Nephron (organoid): ENCODE measurements at regions not wholly inside any gene's neighbourhood (a gene's known extent, or its start where the extent isn't known, plus 50 kb on each side); places are given as distances from the start of the nearest gene placed in this dataset.

Experiments used
- H3K27ac Mint-ChIP-seq, 3 experiments: 2 replicates each; pipeline ENCODE4 v1.8.0; 2020; ENCODE audit warnings: mixed read lengths in 3 of 3, mild to moderate bottlenecking in 2 of 3, moderate library complexity in 1 of 3
- H3K27me3 Mint-ChIP-seq: 2 replicates; pipeline ENCODE4 v1.8.0; 2021; ENCODE audit warnings: low read depth, mild to moderate bottlenecking, moderate library complexity, mixed read lengths
- H3K36me3 Mint-ChIP-seq: 2 replicates; pipeline ENCODE4 v1.8.0; 2020; ENCODE audit warnings: low read depth, mixed read lengths
- H3K4me1 Mint-ChIP-seq: 2 replicates; pipeline ENCODE4 v1.8.0; 2020; ENCODE audit warnings: mixed read lengths
- H3K4me3 Mint-ChIP-seq, 3 experiments: 2 replicates each; pipeline ENCODE4 v1.8.0; 2020; ENCODE audit warnings: mild to moderate bottlenecking in 3 of 3, mixed read lengths in 3 of 3, moderate library complexity in 2 of 3
- H3K9me3 Mint-ChIP-seq: 2 replicates; pipeline ENCODE4 v1.8.0; 2020; ENCODE audit warnings: mixed read lengths
- TF ChIP-seq, protein P1 (sequence below), 3 experiments: fragments of 200-600 bp; sonication (generic); IDR thresholded peaks; one replicate each; pipeline ENCODE4 v1.5.0; 2021; ENCODE audit warnings: antibody characterized with exemption in 3 of 3; ENCODE audit not compliant: unreplicated experiment in 3 of 3

DNA sequence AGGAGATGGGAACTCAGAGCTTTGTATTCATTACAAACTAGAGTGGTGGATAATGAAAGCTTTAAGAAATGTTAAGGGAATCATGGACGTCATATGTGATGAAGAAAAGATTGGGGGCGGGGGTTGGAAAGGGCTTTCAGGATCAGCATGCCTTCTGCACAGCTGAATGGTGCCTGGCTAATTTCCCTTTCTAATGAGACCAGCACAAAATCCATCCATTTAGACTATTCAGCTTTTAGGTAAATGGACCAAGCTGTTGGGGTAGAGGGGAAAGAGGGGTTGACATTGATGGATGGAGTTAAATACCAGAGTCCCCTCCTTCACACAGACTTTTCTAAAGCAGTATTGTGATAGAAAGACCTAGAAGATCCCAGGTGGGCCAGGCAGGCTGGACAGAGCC lies 737.9 kb upstream of the WWC1 start:
- Mint-ChIP-seq H3K4me1 (peaks cover 14% of the 10 kb centered on the region), H3K36me3 (no peaks in the 10 kb centered on the region), H3K27me3 (peaks cover 9% of the 10 kb centered on the region), H3K9me3 (no peaks in the 10 kb centered on the region), H3K27ac (no peak overlapping the region), H3K4me3 (no peak overlapping the region)
- TF ChIP-seq, protein P1, sequence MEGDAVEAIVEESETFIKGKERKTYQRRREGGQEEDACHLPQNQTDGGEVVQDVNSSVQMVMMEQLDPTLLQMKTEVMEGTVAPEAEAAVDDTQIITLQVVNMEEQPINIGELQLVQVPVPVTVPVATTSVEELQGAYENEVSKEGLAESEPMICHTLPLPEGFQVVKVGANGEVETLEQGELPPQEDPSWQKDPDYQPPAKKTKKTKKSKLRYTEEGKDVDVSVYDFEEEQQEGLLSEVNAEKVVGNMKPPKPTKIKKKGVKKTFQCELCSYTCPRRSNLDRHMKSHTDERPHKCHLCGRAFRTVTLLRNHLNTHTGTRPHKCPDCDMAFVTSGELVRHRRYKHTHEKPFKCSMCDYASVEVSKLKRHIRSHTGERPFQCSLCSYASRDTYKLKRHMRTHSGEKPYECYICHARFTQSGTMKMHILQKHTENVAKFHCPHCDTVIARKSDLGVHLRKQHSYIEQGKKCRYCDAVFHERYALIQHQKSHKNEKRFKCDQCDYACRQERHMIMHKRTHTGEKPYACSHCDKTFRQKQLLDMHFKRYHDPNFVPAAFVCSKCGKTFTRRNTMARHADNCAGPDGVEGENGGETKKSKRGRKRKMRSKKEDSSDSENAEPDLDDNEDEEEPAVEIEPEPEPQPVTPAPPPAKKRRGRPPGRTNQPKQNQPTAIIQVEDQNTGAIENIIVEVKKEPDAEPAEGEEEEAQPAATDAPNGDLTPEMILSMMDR (IDR thresholded peaks at IDR 0.05; ENCODE audit: unreplicated experiment in 3 of 3) = no peak

DNA sequence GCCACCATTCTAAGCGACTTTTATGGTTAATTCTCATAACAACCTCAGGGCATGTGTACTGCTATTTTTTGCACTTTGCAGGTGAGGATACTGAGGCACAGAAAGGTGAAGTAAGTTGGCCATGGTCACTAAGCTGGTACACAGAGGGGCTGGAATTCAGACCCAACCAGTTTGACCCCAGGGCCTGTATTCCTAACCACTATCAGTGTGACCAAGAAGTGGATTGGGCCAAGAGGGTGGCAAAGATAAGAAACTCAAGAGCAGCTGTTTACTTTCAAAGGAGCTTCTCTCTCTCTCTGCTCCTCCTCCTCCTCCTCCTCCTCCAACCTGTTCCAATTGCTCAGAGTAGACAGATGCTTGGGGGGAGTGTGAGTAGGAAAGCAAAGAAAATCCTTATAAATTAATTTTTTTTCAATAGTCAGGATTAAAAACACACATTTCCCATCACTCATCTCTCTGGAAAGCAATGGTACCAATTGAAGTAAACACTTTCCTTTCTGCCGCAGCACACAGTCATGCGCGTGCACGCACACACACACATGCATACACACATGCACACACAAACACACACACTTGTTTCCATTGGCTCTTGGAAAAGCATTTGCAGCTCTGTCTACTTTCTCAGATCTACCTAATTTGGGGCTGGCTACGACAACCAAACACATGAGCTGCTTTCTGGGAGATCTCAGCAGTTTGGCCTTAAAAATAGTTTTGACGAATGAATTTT lies 736.7 kb upstream of the WWC1 start:
- H3K27ac Mint-ChIP-seq = no peak overlapping the region
- TF ChIP-seq, protein P1 (IDR thresholded peaks at IDR 0.05; ENCODE audit: unreplicated experiment in 3 of 3) = no peak
- peaks cover 14% of the 10 kb centered on the region for H3K27me3 Mint-ChIP-seq
- no peaks in the 10 kb centered on the region for H3K36me3 Mint-ChIP-seq
- peaks cover 14% of the 10 kb centered on the region for H3K4me1 Mint-ChIP-seq
- no peaks in the 10 kb centered on the region for H3K9me3 Mint-ChIP-seq
- H3K4me3 Mint-ChIP-seq = no peak overlapping the region

DNA sequence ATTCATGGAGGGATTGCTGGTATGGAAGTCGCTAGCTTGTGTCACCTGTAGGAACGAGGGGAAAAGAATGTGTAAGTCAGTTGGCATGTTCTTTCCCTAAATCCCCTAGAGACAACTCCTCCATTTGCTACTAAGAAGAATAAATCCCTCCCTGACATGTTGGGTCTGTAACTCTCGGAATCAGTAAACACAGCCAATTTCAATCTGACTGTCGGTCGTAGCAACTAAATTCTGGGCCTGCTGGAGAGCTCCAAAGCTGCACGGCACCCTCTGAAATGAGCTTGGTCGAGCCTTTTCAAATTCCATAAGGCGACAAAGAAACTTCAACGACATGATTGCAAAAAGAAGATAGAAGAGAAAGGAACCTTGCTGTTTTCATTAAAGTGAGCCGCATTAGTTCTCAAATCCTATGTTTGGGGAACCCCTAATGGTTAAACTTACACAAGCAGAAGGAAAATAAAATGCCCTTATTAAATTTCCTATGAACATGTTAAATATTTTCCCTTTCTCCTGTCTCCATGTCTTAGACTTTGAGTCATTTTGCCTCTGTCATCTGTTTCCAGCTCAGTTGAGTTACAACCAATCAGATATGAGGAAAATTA lies 735.8 kb upstream of the WWC1 start:
- TF ChIP-seq, protein P1 (IDR thresholded peaks at IDR 0.05; ENCODE audit: unreplicated experiment in 3 of 3) = peak in 1 of 3 experiments; percentile 18
- Mint-ChIP-seq H3K27ac (peak overlapping the region in 1 of 3 experiments; percentile 43), H3K27me3 (peaks cover 14% of the 10 kb centered on the region), H3K4me1 (peaks cover 14% of the 10 kb centered on the region), H3K4me3 (no peak overlapping the region), H3K9me3 (no peaks in the 10 kb centered on the region), H3K36me3 (no peaks in the 10 kb centered on the region)

DNA sequence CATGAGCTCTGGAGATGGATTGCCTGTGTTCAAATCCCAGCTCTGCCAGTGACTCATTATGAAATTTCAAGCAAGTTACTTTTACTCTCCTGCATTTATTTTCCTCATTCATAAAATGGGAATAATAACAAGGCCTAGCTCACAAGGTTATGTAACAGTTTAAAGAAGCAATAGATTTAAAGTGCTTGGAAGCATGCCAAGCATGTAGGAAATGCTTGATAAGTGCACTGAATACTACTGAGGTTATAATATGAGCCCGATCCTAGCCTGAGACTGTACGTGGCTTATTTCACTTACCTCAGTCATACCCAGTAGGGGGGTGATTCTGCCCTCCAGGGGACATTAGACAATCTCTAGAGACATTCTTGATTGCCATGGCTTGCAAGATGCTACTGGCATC lies 734.1 kb upstream of the WWC1 start:
- Mint-ChIP-seq H3K27me3 (peaks cover 20% of the 10 kb centered on the region), H3K36me3 (no peaks in the 10 kb centered on the region), H3K4me1 (peaks cover 14% of the 10 kb centered on the region), H3K27ac (no peak overlapping the region), H3K9me3 (no peaks in the 10 kb centered on the region), H3K4me3 (no peak overlapping the region)
- TF ChIP-seq, protein P1 (IDR thresholded peaks at IDR 0.05; ENCODE audit: unreplicated experiment in 3 of 3) = no peak

DNA sequence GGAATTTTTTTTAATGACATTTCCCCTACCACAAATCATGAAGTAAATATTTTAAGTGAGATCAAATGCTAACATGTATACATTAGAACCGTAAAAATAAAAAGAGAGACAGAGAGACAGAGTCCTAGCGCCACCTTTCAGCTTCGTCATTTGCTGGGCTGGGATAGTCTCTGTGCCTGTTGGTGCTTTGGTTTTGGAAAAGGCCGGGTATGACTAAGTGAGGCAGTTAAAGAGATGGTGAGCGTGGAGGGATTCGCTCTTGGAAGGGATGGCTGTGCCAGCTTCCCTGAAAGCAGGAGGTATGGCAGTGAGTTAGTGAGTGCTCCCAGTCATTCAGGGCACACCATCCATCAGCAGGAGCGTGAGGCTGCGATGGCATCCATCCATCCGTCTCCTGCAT lies 729.6 kb upstream of the WWC1 start:
- TF ChIP-seq, protein P1 (IDR thresholded peaks at IDR 0.05; ENCODE audit: unreplicated experiment in 3 of 3) = no peak
- no peak overlapping the region for H3K27ac Mint-ChIP-seq

DNA sequence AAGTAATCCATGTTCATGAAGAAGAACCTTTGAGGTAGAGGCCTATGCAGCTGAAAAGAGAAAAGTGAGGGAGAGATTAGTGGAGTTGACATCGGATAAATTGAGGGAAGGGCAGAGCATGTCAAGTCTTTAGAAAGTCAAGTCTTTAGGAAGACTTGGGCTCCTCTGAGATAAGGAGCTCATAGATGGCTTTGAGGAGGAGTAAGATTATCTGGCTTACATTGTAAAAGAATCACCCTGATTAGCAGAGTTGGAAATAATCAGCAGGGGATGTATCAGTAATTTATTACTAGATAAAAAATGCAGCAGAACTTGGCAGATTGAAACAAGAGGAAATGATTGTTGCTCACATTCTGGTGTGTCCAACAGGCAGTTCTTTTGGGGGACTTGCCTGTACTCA lies 727.2 kb upstream of the WWC1 start:
- Mint-ChIP-seq H3K36me3 (no peaks in the 10 kb centered on the region), H3K4me3 (no peak overlapping the region), H3K9me3 (no peaks in the 10 kb centered on the region), H3K27ac (no peak overlapping the region), H3K27me3 (peaks cover 9% of the 10 kb centered on the region), H3K4me1 (no peaks in the 10 kb centered on the region)
- TF ChIP-seq, protein P1 (IDR thresholded peaks at IDR 0.05; ENCODE audit: unreplicated experiment in 3 of 3) = no peak

More for the DNA sequence above, 729.6 kb upstream of the WWC1 start:
- Mint-ChIP-seq H3K4me3 (no peak overlapping the region), H3K36me3 (no peaks in the 10 kb centered on the region), H3K4me1 (peaks cover 5% of the 10 kb centered on the region), H3K27me3 (peaks cover 16% of the 10 kb centered on the region), H3K9me3 (no peaks in the 10 kb centered on the region)
